ENCODE measurements at regions not wholly inside any gene's neighbourhood (a gene's known extent, or its start where the extent isn't known, plus 50 kb on each side); places are given as distances from the start of the nearest gene placed in this dataset.

DNA sequence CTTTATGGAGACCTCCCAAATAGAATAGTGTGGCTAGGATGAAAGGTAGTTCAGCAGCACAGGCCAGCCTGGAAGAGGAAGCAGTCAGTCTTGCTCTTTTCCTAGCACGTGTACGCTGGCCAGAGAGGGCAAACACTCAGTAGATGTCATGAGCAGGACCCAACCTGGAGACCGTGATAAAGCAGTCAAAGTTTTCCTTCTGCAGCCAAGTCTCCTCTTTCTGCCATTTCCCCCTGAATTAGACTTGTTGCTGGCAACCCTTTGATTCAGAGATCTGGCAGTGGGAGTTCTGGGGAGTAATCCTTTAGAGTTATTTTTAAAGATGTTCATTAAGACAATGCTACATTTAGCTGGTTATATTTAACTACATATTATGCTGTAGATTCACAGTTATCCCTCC, 183.7 kb downstream of the EXOC5 start:
- no peak overlapping the region for H3K4me3 ChIP-seq
- DNase-seq: no peak
- H3K27me3 ChIP-seq: no peaks in the 10 kb centered on the region
- no peak overlapping the region for H3K27ac ChIP-seq
- no peaks in the 10 kb centered on the region for H3K9me3 ChIP-seq
- TF ChIP-seq POLR2A (IDR thresholded peaks at IDR 0.05) (no peak), CTCF (IDR thresholded peaks at IDR 0.05) (no peak)
- no peaks in the 10 kb centered on the region for H3K4me1 ChIP-seq
- no peaks in the 10 kb centered on the region for H3K36me3 ChIP-seq

- H3K27ac ChIP-seq: no peak overlapping the region
- H3K36me3 ChIP-seq: no peaks in the 10 kb centered on the region
- TF ChIP-seq POLR2A (IDR thresholded peaks at IDR 0.05) (no peak), CTCF (IDR thresholded peaks at IDR 0.05) (no peak)
- no peaks in the 10 kb centered on the region for H3K9me3 ChIP-seq
- DNase-seq: no peak
- no peaks in the 10 kb centered on the region for H3K4me1 ChIP-seq
- no peaks in the 10 kb centered on the region for H3K27me3 ChIP-seq
- no peak overlapping the region for H3K4me3 ChIP-seq
Observed at GRCh38 chr14:57080691-57081090, 188.0 kb downstream of the EXOC5 start.

- Histone ChIP-seq H3K4me3 (no peak overlapping the region), H3K27me3 (no peaks in the 10 kb centered on the region), H3K36me3 (no peaks in the 10 kb centered on the region), H3K27ac (no peak overlapping the region), H3K4me1 (no peaks in the 10 kb centered on the region), H3K9me3 (no peaks in the 10 kb centered on the region)
- no peak for DNase-seq
- TF ChIP-seq POLR2A (IDR thresholded peaks at IDR 0.05): no peak
Observed at GRCh38 chr14:57078054-57078453, 190.7 kb downstream of the EXOC5 start.

DNA sequence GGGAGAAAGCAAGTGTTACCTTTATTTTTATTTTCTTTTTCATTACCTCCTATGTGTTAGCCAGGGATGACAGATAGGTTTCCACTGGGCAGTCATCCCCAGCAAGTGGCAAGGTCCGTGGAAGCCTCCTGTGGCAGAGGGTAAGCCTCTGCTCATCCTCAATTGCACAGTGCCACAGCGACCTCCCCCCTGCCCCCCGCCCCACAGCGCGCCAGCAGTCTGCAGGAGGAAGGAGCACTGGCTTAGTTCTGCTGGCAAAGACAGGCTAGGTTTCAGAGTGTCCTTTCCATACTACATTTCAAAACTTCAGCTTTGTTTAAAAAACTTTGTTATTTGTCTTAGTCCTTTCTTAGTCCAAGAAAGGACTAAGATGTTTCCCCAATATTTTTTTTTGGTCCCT, 194.7 kb downstream of the EXOC5 start:
- H3K36me3 ChIP-seq: no peaks in the 10 kb centered on the region
- no peaks in the 10 kb centered on the region for H3K4me1 ChIP-seq
- H3K27ac ChIP-seq: no peak overlapping the region
- H3K9me3 ChIP-seq: no peaks in the 10 kb centered on the region
- no peak overlapping the region for H3K4me3 ChIP-seq
- TF ChIP-seq POLR2A (IDR thresholded peaks at IDR 0.05) (no peak), CTCF (IDR thresholded peaks at IDR 0.05) (no peak)
- no peak for DNase-seq
- no peaks in the 10 kb centered on the region for H3K27me3 ChIP-seq

GRCh38 chr14:57071639-57072038, 197.1 kb downstream of the EXOC5 start:
- DNase-seq: no peak
- TF ChIP-seq POLR2A (IDR thresholded peaks at IDR 0.05): no peak
- TF ChIP-seq CTCF (IDR thresholded peaks at IDR 0.05): no peak

DNA sequence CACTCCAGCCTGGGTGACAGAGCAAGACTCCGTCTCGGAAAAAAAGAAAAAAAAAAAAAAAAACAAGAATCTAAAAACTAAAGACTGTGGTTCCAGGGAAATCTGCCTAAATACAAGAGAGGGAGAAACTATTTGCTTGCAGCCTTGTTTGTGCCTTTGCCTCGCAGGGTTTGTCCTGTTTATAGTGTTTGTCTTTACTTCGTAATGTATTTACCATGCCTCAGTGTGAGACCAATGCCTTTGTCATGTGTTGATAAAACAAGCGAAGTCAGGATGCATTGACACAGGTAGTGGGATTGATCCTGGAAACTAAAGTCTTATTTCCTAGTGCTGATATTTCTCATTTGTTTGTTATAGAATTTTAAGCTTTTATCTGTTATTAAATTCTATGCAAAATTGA, 199.0 kb downstream of the EXOC5 start:
- H3K4me3 ChIP-seq: no peak overlapping the region
- no peaks in the 10 kb centered on the region for H3K36me3 ChIP-seq
- no peak for DNase-seq
- TF ChIP-seq CTCF (IDR thresholded peaks at IDR 0.05) (no peak), POLR2A (IDR thresholded peaks at IDR 0.05) (no peak)
- H3K27ac ChIP-seq: no peak overlapping the region
- H3K4me1 ChIP-seq: no peaks in the 10 kb centered on the region
- no peaks in the 10 kb centered on the region for H3K9me3 ChIP-seq
- H3K27me3 ChIP-seq: no peaks in the 10 kb centered on the region

More at GRCh38 chr14:57071639-57072038, 197.1 kb downstream of the EXOC5 start:
- Histone ChIP-seq H3K27ac (no peak overlapping the region), H3K4me3 (no peak overlapping the region), H3K36me3 (no peaks in the 10 kb centered on the region), H3K4me1 (no peaks in the 10 kb centered on the region), H3K9me3 (no peaks in the 10 kb centered on the region), H3K27me3 (no peaks in the 10 kb centered on the region)

All from Peyer's patch (tissue), 4 donors.